Endothelial cell of umbilical vein (primary cell): ENCODE measurements at regions not wholly inside any gene's neighbourhood (a gene's known extent, or its start where the extent isn't known, plus 50 kb on each side); places are given as distances from the start of the nearest gene placed in this dataset.

ENCODE experiments used
- EZH2 ChIP-seq: IDR thresholded peaks from 2 replicates; pipeline ENCODE4 v1.6.1; 2012; ENCODE audit warnings: borderline replicate concordance, low read depth, mild to moderate bottlenecking, moderate library complexity, low read length, inconsistent platforms; ENCODE audit not compliant: severe bottlenecking
- JUN ChIP-seq: IDR thresholded peaks from 2 replicates; pipeline ENCODE4 v1.6.1; 2011; ENCODE audit warnings: borderline replicate concordance, low read depth; ENCODE audit not compliant: insufficient read length, insufficient read depth
- TF ChIP-seq, protein P1 (sequence below), 2 donors: IDR thresholded peaks; 1 replicate in 1 of 2; 2 replicates in 1 of 2; pipeline ENCODE4 v1.5.1; 2011; ENCODE audit warnings: low read length in 2 of 2, mild to moderate bottlenecking in 2 of 2, moderate library complexity in 2 of 2, control low read depth in 1 of 2, inconsistent platforms in 1 of 2, low read depth in 1 of 2; ENCODE audit not compliant: insufficient read depth in 1 of 2; ENCODE audit errors: extremely low read depth in 1 of 2

DNA sequence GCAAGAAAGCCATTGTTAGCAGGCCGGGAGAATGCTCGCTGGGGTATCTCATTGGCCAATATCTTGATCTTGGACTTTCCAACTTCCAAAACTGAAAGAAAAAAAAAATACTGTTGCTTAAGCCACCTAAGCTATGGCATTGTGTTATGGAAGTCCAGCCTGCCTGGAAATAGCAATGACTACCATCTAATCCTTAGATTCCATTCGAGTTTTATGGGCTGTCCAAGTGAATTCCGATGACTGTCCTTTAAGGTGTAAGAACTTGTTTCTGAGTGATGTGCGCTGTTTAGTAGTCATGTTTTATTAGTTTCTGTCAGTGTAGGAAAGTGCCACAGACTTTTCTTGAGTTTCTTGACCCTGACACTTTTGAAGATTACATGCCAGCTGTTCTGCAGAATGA lies 762.6 kb downstream of the USP25 start:
- TF ChIP-seq, protein P1, sequence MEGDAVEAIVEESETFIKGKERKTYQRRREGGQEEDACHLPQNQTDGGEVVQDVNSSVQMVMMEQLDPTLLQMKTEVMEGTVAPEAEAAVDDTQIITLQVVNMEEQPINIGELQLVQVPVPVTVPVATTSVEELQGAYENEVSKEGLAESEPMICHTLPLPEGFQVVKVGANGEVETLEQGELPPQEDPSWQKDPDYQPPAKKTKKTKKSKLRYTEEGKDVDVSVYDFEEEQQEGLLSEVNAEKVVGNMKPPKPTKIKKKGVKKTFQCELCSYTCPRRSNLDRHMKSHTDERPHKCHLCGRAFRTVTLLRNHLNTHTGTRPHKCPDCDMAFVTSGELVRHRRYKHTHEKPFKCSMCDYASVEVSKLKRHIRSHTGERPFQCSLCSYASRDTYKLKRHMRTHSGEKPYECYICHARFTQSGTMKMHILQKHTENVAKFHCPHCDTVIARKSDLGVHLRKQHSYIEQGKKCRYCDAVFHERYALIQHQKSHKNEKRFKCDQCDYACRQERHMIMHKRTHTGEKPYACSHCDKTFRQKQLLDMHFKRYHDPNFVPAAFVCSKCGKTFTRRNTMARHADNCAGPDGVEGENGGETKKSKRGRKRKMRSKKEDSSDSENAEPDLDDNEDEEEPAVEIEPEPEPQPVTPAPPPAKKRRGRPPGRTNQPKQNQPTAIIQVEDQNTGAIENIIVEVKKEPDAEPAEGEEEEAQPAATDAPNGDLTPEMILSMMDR (IDR thresholded peaks at IDR 0.05; ENCODE audit: extremely low read depth in 1 of 2, insufficient read depth in 1 of 2, low read depth in 1 of 2, low read length in 2 of 2), result no peak
- no peak for TF ChIP-seq JUN
- no peak for TF ChIP-seq EZH2
